ENCODE measurements at regions not wholly inside any gene's neighbourhood (a gene's known extent, or its start where the extent isn't known, plus 50 kb on each side); places are given as distances from the start of the nearest gene placed in this dataset.
"Not testable (repeated sequence)": the region's sequence is repeated elsewhere in the genome, so short reads cannot be mapped to it uniquely, and the experiment has no call there.

DNA sequence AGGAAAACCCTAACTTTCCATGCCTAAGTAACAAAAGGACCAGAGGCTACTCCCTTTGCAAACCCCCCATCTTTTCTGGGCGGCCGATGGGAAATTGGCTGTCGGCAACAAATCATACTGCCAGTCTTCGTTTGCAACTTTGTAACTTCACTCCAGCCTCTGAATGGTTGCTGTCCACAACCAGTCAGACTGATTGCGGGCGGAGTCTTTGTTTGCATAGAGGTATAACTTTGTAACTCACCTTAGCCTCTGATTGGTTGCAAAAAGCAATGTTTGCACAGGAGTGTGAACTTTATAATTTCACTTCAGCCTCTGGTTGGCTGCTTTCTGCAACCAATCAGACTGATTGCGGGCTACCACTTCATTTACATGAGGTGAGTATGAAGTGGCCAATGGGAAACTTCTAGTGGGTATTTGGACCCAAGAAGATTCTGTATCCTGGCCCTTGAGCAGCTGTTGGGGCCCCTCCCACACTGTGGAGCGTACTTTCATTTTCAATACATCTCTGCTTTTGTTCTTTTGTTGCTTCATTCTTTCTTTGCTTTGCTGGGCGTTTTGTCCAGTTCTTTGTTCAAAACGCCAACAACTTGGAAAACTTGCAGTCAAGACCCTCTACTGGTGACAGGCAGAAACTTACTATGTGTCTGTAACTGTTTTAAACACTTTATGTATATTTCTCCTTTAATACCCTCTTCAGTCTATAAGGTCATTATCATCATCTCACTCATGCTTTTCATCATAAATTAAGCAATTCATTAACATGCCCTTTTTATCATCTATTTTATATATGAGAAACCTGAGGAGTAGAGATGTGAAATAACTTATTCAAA, 55.8 kb upstream of the PPP1R12A start:
- DNase-seq; H3K9me3 Mint-ChIP-seq (ENCODE audit: insufficient read depth); H3K27me3 Mint-ChIP-seq (ENCODE audit: low read depth); H3K36me3 Mint-ChIP-seq (ENCODE audit: low read depth); H3K4me3 Mint-ChIP-seq; POLR2A ChIA-PET; ATAC-seq; H3K27ac Mint-ChIP-seq; H3K4me1 Mint-ChIP-seq (ENCODE audit: low read depth); CTCF ChIA-PET: not testable (repeated sequence)

DNA sequence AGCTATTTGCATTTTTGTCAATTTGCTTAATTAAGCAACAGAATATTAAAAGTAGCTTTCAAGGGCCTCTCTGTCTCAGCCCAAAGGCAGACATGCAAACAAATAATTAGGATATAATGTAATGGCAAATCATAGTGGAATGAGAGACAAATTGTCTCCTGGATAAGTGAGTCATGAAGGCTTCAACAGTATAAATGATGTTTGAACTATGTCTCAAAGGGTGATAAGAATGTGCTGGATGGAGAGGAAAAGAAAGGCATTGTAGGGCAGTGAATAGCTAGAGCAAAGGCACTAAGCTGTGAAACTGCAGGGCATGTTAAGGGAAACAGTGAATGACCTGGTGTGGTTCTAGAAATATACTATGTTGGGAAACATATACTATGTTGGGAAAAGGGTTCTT, 53.5 kb upstream of the PPP1R12A start:
- Mint-ChIP-seq H3K27ac (no peak overlapping the region), H3K36me3 (ENCODE audit: low read depth) (no peaks in the 10 kb centered on the region), H3K27me3 (ENCODE audit: low read depth) (peaks cover 12% of the 10 kb centered on the region), H3K4me1 (ENCODE audit: low read depth) (peaks cover 3% of the 10 kb centered on the region), H3K9me3 (ENCODE audit: insufficient read depth) (no peaks in the 10 kb centered on the region), H3K4me3 (no peak overlapping the region)
- ATAC-seq = no peak
- ChIA-PET POLR2A (no interaction called here), CTCF (no interaction called here)
- DNase-seq = no peak

DNA sequence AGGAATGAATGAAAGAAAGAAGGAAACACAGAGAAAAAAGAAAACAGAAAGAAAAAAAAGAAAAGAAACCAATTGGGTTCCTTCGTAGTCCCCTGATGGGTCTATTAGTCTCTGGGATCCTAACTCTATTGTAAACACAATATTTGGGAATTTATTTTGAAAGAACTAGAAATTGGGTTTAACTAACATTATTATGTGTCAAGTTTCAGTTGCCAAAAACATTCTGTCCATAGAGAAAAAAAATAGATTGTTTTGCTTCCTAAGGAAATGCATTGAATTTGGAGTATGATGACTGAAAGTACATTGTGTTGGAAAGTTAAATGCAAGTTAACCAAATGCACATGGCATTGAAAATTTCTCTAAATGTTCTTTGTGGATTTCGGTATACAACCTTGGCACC, 52.8 kb upstream of the PPP1R12A start:
- H3K36me3 Mint-ChIP-seq (ENCODE audit: low read depth) = no peaks in the 10 kb centered on the region
- peaks cover 3% of the 10 kb centered on the region for H3K4me1 Mint-ChIP-seq (ENCODE audit: low read depth)
- ChIA-PET POLR2A (no interaction called here), CTCF (no interaction called here)
- no peaks in the 10 kb centered on the region for H3K9me3 Mint-ChIP-seq (ENCODE audit: insufficient read depth)
- peaks cover 12% of the 10 kb centered on the region for H3K27me3 Mint-ChIP-seq (ENCODE audit: low read depth)
- no peak overlapping the region for H3K27ac Mint-ChIP-seq
- no peak overlapping the region for H3K4me3 Mint-ChIP-seq
- DNase-seq = no peak
- ATAC-seq = no peak

Measured in activated CD8-positive, alpha-beta T cell treated with anti-CD3 and anti-CD28 coated beads, Interleukin-2, amount 10 ng/mL, durations not matched to agents 7 days and 5 days (primary cell).